ENCODE measurements at regions not wholly inside any gene's neighbourhood (a gene's known extent, or its start where the extent isn't known, plus 50 kb on each side); places are given as distances from the start of the nearest gene placed in this dataset.
"Not testable (repeated sequence)": the region's sequence is repeated elsewhere in the genome, so short reads cannot be mapped to it uniquely, and the experiment has no call there.

DNA sequence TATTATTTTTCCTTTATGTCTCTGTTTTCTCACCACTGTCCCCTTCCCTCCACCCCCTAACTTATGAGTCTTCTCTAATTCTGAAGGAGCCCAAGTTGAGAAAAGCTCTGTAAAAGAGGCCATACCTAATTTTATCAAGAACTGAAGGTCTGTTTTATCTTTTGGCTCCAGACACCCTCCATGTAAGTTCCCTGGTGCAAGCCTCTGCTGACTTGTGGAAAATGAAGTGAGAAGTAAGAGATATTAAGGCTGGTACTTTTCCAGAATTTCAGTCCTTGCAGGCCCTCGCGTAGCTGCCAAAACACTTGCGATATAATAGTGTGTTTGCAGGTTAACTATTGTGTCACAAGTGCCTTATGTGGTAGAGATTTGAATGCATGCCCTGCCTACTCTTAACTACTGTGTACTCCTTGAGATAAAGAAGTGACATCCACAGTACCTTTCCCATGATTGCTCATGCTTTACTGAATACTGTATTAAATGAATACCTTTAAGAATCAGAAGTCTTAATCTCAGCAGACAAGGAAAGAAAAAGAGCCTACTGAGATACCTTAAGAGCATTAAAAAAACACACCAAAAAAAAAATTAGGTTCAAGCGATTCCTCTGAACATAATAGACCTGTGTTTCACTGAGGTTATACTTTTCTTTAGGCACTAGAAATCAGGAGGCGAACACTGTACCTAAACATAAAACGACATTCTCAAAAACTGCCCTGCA lies 143.6 kb upstream of the ZNF184 start:
- DNase-seq: no peak

DNA sequence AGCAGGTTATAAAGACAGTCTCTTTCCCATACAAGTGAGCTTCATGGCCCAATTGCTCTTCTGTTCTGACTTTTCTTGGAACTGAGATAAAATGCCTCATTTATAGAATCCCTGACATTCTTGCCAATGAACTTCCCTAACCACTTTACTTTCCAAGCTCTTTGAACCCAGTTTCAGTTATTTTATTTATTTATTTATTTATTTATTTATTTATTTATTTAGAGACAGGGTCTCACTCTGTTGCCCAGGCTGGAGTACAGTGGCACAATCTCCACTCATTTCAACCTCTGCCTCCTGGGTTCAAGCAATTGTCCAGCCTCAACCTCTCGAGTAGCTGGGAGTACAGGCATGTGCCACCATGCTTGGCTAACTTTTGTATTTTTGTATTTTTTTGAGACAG lies 138.5 kb upstream of the ZNF184 start:
- no peak for DNase-seq

DNA sequence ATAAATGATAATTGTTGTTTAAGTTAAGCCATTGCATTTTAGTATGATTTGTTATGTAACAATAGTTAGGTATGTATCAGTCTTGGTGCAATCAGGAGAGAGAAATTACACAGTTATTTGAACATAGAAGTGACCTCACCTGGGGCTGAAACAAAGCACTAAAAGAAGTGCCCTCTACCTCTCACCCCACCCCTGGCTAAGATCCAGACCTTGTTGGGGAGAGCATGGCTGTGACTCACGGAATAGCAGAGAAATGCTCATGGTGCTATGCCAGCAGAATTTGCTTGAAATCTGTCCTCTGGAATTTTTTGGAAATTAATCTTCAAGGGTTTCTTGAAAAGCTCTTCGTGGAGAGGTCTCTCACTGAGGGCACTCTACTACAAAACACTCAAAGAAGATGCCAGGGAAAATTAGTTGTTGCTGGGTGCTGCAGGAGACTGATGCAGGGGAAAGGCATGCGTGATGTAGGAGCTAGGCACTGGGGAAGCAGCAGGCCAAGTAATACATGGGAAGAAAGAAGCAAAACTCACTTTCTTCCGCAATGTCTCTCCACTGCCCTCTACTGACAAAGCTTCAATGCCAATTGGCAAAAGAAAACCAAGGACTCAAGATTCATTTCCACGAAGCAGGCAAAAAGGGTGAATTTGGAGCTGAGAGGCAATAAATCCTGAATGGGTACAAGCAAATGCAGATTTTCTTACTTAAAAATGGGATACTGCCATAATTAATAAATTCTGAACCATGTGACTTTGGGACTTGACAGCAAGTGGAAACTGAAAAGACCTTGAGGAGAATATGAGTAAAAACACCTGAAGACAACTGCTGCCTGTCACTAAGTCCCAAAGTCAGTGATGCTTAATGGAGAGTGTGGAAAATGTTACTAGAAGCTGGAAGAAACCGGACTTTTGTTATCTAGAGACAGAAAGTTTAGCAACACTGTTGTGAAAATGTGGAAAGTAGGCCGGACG lies 136.3 kb upstream of the ZNF184 start:
- peak; percentile 68 to 83 for DNase-seq

DNA sequence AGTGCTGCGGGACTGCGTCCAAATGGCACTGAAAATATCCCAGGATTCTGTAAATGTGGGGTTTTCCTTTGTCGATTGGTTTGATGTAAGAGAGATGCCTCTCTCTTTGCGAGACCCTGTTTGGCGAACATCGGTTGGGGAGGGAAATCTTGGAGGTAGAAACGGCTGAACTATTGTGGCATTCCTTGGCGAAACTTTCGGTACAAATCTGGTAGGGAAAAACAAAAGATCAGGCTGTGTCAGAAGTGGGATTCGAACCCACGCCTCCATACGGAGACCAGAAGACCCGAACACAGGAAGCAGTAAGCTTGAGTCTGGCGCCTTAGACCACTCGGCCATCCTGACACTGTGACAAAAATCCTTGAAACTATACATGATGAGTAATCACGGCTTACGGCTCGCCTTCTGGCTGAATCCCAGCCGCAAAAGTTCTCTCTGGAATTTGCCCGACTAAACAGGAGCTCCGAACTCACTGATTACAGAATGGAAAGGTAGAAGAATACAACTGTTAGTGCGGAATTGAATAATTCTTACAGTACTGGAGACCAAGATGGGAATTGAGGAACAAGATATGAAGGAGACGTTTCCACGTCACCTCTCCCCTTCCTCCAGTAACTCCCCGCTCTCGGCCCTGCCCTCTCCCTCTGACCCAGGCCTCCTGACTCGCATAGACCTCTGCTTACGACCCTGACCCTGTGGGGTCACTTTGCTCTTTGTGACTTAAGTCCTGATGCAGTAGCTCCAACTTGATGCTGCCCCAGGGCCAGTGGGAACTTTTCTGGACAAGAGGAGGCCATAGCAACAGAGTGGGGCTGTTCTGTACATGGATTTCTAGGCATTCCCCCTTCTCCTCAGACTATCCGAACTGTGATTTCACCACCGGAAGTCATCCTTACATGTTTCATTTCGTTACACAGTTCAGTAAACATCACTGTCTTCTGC lies 132.8 kb upstream of the ZNF184 start:
- DNase-seq: no peak

DNA sequence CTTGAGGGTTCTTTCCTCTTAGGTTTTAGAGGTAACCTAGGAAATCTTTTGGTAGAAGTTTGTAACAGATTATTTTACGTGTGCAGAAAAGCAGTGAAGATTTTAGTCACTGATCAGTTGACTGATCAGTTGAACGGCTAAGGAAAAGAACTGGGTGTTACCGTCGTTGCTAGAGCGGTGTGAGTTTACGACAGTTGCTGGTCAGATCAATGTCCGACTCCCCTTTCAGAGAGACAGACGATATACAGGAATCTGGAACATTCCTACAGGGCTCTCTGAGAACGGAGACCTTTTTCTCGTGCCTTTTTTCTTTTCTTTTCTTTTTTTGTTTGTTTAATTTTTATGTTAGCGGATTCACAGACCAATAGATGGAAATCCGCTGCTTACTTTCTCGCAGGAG lies 132.1 kb upstream of the ZNF184 start:
- no peak for DNase-seq

DNA sequence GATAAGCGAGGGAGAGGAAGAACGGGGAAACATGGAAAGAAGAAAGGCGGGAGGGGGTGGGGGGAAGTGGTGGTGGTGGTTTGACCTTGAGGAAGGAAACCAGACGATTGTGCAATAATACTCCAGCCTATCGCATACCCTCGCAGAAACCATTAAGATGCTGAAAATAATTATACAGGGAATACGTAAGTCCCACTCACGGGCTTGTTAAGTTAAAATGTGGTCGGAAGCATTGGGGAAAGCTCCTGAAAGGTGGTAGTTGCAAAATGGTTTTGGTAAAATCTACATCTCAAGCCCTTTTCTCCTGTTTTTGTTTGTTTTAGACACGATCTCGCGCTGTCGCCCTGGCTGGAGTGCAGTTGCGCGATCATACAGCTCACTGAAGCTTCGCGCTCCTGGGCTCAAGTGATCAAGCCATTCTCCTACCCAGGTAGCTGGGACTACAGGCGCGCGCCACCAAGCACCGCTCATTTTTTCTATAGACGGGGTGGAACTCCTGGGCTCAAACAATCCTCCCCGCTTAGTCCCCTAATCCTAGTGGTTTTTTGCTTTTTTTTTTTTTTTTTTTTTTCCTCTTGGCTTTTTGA lies 128.9 kb upstream of the ZNF184 start:
- no peak for DNase-seq

DNA sequence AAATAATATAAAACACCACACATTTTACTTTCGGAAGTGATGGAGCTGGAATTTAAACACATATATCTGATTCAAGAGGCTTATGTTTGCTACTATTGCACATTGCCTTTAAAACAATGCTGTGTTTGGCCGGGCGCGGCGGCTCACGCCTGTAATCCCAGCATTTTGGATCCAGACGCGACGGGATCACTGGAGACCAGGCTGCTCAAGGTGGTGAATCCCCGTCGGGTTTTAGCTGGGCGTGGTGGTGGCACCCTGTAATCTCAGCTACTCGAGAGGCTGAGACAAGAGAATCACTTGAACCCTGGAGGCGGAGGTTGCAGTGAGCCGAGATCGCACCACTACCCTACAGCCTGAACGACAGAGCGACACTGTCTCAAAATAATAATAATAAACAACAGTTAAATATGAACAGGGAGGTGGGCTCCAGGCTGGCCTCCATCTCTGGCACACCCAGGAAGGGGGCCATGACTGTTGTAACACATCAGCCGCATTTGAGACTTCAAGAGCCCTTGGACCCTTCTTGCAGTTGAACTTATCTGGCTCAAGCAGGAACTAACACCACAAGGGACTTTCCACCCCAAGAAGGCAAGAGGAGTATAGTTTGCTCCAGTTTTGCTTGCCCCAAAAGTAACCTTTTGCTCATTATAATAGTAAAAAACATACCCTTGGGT lies 127.1 kb upstream of the ZNF184 start:
- DNase-seq: no peak

DNA sequence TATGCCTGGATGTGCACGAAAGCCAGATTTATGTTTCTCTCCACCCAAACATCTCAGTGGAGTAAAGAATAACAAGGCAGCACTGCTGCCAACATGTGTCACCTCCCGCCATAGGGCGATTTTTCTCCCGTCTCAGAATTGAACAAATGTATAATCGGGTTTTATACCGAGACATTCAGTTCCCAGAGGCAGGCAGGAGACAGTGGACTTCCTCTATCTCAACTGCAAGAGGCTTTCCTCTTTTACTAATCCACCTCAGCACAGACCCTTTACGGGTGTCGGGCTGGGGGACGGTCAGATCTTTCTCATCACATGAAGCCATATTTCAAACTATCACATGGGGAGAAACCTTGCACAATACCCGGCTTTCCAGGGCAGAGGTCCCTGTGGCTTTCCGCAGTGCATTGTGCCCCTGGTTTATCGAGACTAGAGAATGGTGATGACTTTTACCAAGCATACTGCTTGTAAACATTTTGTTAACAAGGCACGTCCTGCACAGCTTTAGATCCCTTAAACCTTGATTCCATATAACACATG lies 124.2 kb upstream of the ZNF184 start:
- DNase-seq: not testable (repeated sequence)

DNA sequence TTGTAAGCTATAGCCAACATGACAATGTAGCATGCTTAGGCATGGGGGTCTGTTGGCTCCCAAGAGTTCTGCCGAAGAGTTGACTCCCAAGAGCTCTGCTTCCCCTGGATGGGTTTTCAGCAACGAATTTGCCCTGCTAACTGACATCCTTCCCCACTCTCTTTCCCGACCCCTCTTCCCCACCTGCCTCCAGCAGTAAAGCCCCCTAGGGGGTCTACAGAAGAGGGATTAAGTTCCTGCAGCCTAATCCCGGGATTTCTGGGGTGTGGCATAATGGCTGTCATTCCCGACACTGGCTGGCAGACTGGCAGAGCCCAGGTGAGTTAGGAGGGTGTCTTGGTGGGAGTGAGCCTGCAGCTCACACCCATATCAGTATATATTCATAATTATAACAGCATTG lies 121.0 kb upstream of the ZNF184 start:
- DNase-seq: no peak

DNA sequence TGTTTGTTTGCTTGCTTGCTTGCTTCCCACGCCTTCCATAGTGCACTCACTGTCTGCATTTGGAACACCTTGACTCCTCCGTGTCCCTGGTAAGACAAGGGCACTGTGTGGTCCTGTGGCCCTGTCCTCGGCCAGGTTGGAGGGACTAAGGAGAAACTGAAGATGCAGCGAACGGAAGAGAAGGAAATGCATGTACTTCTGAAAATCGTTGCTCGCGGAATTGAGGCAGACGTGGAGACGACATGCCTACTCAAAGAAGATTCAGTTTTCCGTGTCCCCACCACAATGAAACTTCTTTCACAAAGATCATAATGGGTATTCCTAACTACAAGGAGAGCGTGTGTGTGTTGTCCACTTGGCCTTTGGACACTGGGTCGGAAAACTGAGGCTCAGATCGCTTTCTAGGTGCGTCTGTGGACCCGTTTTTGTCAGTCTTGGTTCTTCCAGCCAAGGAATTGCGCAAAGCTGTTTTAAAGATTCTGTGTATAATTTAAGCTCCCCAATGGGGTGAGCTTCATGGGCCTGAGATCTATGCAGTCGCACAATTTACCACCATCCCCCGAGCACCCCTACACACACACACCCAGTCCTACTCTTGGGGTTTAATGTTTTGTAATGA lies 120.4 kb upstream of the ZNF184 start:
- DNase-seq: no peak

DNA sequence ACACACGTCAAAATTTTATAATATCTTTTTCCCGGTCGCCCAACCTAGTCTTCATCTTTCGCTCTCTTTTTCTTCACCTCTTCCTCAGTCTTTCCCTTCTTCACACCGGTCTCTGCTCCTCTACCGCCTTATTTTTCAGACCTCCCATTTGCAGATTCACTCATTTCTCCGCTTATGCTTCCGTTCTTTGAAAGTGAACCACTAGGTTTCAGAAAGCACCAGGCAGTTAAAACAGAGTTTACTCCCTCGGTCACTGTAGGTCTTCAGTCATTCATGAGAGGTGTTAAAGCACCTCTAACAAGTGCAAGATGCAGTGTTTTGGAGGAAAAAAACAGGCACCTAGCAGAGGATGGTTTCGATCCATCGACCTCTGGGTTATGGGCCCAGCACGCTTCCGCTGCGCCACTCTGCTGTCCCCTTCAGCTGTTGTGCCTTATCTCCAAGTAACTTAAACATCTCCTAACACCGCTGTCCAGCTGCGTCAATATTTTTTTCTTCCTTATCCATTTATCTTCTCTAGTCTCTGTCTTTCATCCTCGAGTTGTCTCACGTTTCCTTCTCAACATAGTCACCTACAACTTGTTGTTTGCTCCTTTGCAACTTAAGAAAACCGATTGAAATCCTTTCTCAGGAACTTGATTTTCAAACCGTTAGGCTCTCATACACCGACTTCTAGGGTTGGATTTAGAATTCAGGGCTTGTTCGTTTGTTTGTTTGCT lies 119.7 kb upstream of the ZNF184 start:
- peak; percentile 48 to 71 for DNase-seq

DNA sequence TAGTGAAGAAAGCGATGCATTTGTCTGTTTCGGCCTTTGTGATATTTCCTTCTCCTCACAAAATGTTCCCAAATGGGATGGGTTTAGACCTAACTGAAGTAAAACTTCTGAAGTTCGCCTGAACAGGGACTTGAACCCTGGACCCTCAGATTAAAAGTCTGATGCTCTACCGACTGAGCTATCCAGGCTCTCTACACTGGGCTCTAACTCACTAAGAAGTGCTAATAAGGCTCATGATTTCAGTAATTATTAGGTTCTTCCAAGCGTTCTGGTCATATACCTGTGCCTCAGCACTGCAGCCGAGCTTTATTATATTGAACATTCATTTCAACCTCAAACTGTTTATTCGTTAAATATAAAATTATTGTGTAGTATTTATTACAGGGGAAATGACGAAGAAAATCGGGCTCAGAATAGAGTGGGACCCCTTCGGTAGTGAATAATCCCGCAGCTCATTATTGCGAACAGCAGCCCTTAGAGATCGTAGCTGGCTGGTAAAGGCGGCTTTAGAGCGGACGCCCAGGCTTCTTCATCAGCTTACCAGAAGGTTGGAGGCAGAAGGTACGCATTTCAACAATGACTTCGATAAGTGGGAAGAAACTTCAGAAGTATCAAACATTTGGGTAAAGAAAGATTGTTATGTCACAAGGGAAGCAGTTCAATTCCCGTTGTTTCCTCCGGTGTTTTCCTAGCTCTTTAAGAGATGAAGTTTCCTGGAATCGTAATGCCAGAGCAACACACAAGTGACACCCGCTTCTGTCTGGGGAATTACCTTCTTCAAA lies 119.0 kb upstream of the ZNF184 start:
- DNase-seq: peak; percentile 16 to 35

DNA sequence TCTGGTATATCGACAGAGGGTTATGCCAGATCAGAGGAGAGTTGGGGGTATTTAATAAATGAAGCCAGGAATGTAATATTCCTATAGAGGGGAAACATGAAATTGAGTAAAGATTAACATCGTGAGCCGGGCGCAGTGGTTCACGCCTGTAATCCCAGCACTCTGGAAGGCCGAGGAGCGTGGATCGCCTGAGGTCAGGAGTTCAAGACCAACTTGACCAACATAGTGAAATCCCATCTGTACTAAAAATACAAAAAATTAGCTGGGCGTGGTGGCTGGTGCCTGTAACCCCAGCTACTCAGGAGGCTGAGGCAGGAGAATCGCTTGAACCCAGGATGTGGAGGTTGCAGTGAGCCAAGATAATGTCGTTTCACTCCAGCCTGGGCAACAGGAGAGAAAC lies 112.4 kb upstream of the ZNF184 start:
- not testable (repeated sequence) for DNase-seq

DNA sequence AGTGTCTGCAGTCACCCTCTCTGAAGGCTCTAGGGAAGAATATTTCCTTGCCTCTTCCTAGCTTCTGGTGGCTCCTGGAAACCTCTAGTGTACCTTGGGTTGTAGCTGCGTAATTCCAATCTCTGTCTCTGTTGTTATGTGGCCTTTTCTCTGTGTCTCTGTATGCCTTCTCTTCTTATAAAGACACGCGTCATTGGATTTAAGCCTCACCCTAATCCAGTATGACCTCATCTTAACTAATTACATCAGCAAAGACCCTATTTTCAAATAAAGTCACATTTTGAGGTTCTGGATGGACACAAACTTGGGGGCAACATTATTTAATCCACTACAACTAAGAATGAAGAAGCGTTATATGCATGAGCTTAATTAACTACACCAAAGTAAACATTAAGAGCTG lies 111.4 kb upstream of the ZNF184 start:
- DNase-seq: no peak

DNA sequence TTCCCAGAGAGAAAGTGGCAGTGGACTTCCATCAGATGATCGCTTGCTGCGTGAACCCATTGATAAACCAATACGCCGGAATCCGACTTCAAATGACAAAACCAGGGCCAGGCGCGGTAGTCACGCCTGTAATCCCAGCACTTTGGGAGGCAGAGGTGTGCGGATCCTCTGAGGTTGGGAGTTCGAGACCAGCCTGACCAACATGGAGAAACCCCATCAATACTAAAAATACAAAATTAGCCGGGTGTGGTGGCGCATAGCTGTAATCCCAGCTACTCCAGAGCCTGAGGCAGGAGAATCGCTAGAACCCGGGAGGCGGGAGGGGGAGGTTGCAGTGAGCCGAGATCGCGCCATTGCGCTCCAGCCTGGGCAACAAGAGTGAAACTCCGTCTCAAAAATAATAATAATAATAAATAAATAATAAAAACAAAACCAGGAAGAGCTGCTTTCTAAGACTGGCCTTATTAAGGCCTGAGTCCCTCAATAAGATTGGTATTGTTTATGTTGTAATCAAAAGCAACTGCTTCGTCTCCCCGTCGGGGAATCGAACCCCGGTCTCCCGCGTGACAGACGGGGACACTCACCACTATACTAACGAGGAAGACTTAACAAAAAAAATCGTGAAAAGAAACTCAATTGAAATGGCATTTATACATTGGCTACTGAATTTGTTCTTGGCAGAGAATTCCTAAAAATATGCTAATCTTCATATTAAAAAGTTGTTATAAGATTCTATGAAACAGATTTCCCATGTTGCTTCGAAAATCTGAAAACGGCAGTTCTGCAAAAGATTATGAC lies 110.2 kb upstream of the ZNF184 start:
- DNase-seq: peak in 1 of 2 experiments; percentile 9

DNA sequence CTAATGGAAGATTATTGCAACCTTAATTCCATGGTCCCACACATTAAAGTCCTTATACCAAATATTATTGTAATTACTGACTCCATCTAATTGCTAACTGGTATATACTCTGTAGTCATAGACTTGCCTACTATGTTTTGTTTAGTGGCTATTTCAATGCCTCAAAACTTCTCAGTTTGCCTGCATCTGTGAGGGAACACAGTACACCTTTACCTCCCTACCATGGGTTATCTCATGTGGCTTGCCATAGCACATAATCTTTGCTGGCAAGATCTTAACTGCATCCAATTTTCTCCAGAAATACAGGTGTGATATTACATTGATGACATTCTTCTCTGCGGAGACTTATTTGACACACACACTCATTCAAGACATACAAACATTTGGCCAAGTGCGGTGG lies 107.1 kb upstream of the ZNF184 start:
- DNase-seq: no peak

DNA sequence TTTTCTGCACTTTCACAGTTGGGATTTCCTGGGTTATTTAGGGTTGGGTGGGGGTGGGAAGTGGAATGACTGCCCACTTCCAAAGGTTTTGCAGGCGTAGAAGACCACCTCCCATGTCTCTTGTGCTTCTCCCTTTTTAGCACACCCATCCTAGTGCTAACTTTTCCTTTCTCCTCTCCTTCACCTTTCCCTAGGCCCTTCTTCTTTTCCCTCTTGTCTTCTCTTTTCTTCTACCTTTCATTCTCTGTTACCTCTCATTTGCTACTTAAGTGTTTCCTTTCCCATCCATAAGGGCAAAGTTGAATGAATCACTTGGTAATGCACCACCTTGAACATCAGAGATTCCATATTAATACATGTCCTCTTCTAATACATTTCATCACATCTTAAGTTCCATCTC lies 105.0 kb upstream of the ZNF184 start:
- DNase-seq: no peak

DNA sequence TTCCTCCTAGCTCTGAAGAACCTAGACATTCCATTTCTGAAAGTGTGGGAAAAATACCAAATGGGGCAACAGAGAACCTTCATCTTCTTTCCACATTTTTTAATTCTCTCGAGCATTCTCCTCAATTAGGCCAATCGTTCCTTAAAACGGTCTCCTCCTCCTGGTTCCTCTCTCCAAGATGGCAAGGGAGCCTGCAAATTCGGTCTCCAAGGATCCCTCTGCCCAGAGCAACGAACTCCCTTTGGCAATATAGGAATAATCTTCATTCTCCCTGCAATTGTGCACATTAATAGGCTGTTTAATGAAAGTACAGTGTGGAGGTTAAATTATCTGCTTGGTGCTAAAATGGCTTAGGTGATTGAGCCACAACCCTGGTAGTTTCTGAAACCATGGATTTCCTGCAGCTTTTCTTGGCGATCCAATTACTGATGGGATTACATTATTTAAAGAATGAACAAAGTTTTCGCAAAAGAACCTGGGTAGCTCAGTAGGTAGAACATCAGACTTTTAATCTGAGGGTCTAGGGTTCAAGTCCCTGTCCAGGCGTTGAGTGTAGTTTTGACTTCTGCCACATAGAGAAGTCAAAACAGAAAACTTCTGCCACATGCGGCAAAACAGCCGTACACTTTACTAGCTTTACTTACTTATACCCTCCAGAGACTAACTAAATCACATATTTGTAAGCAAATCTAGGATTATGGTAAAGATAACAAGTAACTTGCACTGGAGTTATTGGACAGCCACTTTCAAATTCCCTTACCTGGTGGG lies 102.9 kb upstream of the ZNF184 start:
- DNase-seq: no peak

Data from Kasumi-1 (cell line).